Neural cell (in vitro differentiated cells): ENCODE measurements at regions not wholly inside any gene's neighbourhood (a gene's known extent, or its start where the extent isn't known, plus 50 kb on each side); places are given as distances from the start of the nearest gene placed in this dataset.

ENCODE experiments used
- H2AFZ ChIP-seq: fragments of 200-600, 300-800 bp; sonication (generic), shearing (Covaris generic); 2 replicates; pipeline ENCODE4 v1.6.0; 2014; ENCODE audit warnings: low read depth, mild to moderate bottlenecking, antibody characterized with exemption, low read length, moderate library complexity
- H3F3A ChIP-seq: fragments of 200-600 bp; shearing (Covaris generic); 2 replicates; pipeline ENCODE4 v1.6.1; 2016; ENCODE audit warnings: mild to moderate bottlenecking, moderate library complexity, mixed read lengths, antibody characterized with exemption, low read length; ENCODE audit not compliant: insufficient read depth, poor library complexity, severe bottlenecking
- H3K27ac ChIP-seq: fragments of 200-600, 300-800 bp; sonication (generic), shearing (Covaris generic); 2 replicates; pipeline ENCODE4 v1.5.1; 2014; ENCODE audit warnings: mild to moderate bottlenecking, low read length, moderate library complexity
- H3K27me3 ChIP-seq: fragments of 300-800, 200-600 bp; sonication (generic), shearing (Covaris generic); 2 replicates; pipeline ENCODE4 v1.6.0; 2014; ENCODE audit warnings: mild to moderate bottlenecking, low read depth, low read length, moderate library complexity; ENCODE audit not compliant: insufficient read depth
- H3K36me3 ChIP-seq: fragments of 300-800, 200-600 bp; sonication (generic), shearing (Covaris generic); 2 replicates; pipeline ENCODE4 v1.5.1; 2014; ENCODE audit warnings: mild to moderate bottlenecking, antibody characterized with exemption, low read length, moderate library complexity; ENCODE audit not compliant: insufficient read depth
- H3K4me2 ChIP-seq: fragments of 300-800, 200-600 bp; sonication (generic), shearing (Covaris generic); 2 replicates; pipeline ENCODE4 v1.6.0; 2014; ENCODE audit warnings: mild to moderate bottlenecking, low read length
- H3K4me3 ChIP-seq: fragments of 300-800, 200-600 bp; sonication (generic), shearing (Covaris generic); 2 replicates; pipeline ENCODE4 v1.5.1; 2014; ENCODE audit warnings: mild to moderate bottlenecking, low read length, moderate library complexity
- H3K79me2 ChIP-seq: fragments of 200-600 bp; shearing (Covaris generic); replicated peaks from 2 replicates; pipeline ENCODE4 v1.6.0; 2014; ENCODE audit warnings: mild to moderate bottlenecking, low read length, moderate library complexity; ENCODE audit not compliant: insufficient read depth
- H3K9ac ChIP-seq: fragments of 300-800, 200-600 bp; sonication (generic), shearing (Covaris generic); 2 replicates; pipeline ENCODE4 v1.6.1; 2016; ENCODE audit warnings: mild to moderate bottlenecking, low read length, mixed read lengths
- H3K9me2 ChIP-seq: fragments of 200-600 bp; shearing (Covaris generic); 2 replicates; pipeline ENCODE4 v1.6.1; 2016; ENCODE audit warnings: mild to moderate bottlenecking, low read length, mixed read lengths; ENCODE audit not compliant: insufficient read depth
- H3K9me3 ChIP-seq: fragments of 200-600, 300-800 bp; sonication (generic), shearing (Covaris generic); 2 replicates; pipeline ENCODE4 v1.6.1; 2016; ENCODE audit warnings: mild to moderate bottlenecking, mixed run types, low read length, moderate library complexity, mixed read lengths
- H4K20me1 ChIP-seq: fragments of 200-600 bp; shearing (Covaris generic); 2 replicates; pipeline ENCODE4 v1.6.1; 2016; ENCODE audit warnings: mild to moderate bottlenecking, mixed run types; ENCODE audit not compliant: insufficient read depth
- CTCF ChIP-seq: fragments of 450-650 bp; IDR thresholded peaks from 2 replicates; pipeline ENCODE4 v1.5.1; 2014; ENCODE audit warnings: antibody characterized with exemption, mild to moderate bottlenecking, moderate library complexity; ENCODE audit not compliant: poor library complexity, severe bottlenecking
- EP300 ChIP-seq: fragments of 450-650 bp; conservative IDR thresholded peaks from 2 replicates; pipeline ENCODE4 v1.6.1; 2014; ENCODE audit warnings: antibody characterized with exemption, mild to moderate bottlenecking, moderate library complexity; ENCODE audit not compliant: poor library complexity, severe bottlenecking
- EZH2 ChIP-seq: fragments of 200-600, 300-800 bp; shearing (Covaris generic), sonication (generic); IDR thresholded peaks from 2 replicates; pipeline ENCODE4 v1.6.1; 2014; ENCODE audit warnings: antibody characterized with exemption, low read length, borderline replicate concordance, mild to moderate bottlenecking; ENCODE audit not compliant: insufficient read depth, poor library complexity, severe bottlenecking
- MXI1 ChIP-seq: fragments of 450-650 bp; conservative IDR thresholded peaks from 2 replicates; pipeline ENCODE4 v1.6.1; 2014; ENCODE audit warnings: antibody characterized with exemption, mild to moderate bottlenecking; ENCODE audit not compliant: poor library complexity, severe bottlenecking
- POLR2AphosphoS5 ChIP-seq: IDR thresholded peaks from 2 replicates; pipeline ENCODE4 v1.6.1; 2012
- RAD21 ChIP-seq: fragments of 450-650 bp; conservative IDR thresholded peaks from 2 replicates; pipeline ENCODE4 v1.6.1; 2014; ENCODE audit warnings: antibody characterized with exemption, mild to moderate bottlenecking, moderate library complexity
- REST ChIP-seq: IDR thresholded peaks from 2 replicates; pipeline ENCODE4 v1.6.1; 2012; ENCODE audit warnings: borderline replicate concordance
- SMC3 ChIP-seq: fragments of 450-650 bp; conservative IDR thresholded peaks from 2 replicates; pipeline ENCODE4 v1.6.1; 2014; ENCODE audit warnings: antibody characterized with exemption, mild to moderate bottlenecking, moderate library complexity; ENCODE audit not compliant: poor library complexity
- TAF1 ChIP-seq: IDR thresholded peaks from 2 replicates; pipeline ENCODE4 v1.6.1; 2012; ENCODE audit warnings: low read depth

- no peaks in the 10 kb centered on the region for H3K9me3 ChIP-seq
- no peaks in the 10 kb centered on the region for H3F3A ChIP-seq
- TF ChIP-seq MXI1 = no peak
- TF ChIP-seq EZH2 = no peak
- no peak for TF ChIP-seq EP300
- no peak for TF ChIP-seq SMC3
- no peak for TF ChIP-seq REST
- TF ChIP-seq TAF1 = no peak
- no peak for TF ChIP-seq POLR2AphosphoS5
- no peaks in the 10 kb centered on the region for H3K79me2 ChIP-seq
- no peaks in the 10 kb centered on the region for H3K9me2 ChIP-seq
- no peaks in the 10 kb centered on the region for H4K20me1 ChIP-seq
- H3K4me3 ChIP-seq = no peak overlapping the region
- no peak overlapping the region for H3K4me2 ChIP-seq
- H2AFZ ChIP-seq = no peak overlapping the region
- H3K27ac ChIP-seq = no peak overlapping the region
- H3K9ac ChIP-seq = no peak overlapping the region
- H3K27me3 ChIP-seq = no peaks in the 10 kb centered on the region
- H3K36me3 ChIP-seq = no peaks in the 10 kb centered on the region
These were observed 125.9 kb downstream of the TTC32 start for GRCh38 chr2:19775838-19776237.

GRCh38 chr2:19775315-19775714 is 126.5 kb downstream of the TTC32 start:
- H3K4me2 ChIP-seq = no peak overlapping the region
- H3K4me3 ChIP-seq = no peak overlapping the region
- H3K9ac ChIP-seq = no peak overlapping the region
- no peak overlapping the region for H2AFZ ChIP-seq
- no peak overlapping the region for H3K27ac ChIP-seq
- TF ChIP-seq RAD21 (no peak), POLR2AphosphoS5 (no peak), REST (no peak), CTCF (no peak), SMC3 (no peak), EP300 (no peak), EZH2 (no peak), TAF1 (no peak), MXI1 (no peak)
- H3K9me3 ChIP-seq = no peaks in the 10 kb centered on the region
- no peaks in the 10 kb centered on the region for H3K9me2 ChIP-seq
- H3F3A ChIP-seq = no peaks in the 10 kb centered on the region
- no peaks in the 10 kb centered on the region for H3K36me3 ChIP-seq
- H4K20me1 ChIP-seq = no peaks in the 10 kb centered on the region
- H3K27me3 ChIP-seq = no peaks in the 10 kb centered on the region
- no peaks in the 10 kb centered on the region for H3K79me2 ChIP-seq
